GM19438 (cell line): ENCODE measurements at regions not wholly inside any gene's neighbourhood (a gene's known extent, or its start where the extent isn't known, plus 50 kb on each side); places are given as distances from the start of the nearest gene placed in this dataset.
"Not testable (repeated sequence)": the region's sequence is repeated elsewhere in the genome, so short reads cannot be mapped to it uniquely, and the experiment has no call there.

Source experiments
- ATAC-seq: cut with Tn5 transposase; IDR thresholded peaks from one replicate; pipeline ENCODE4 v1.9.1; 2021; ENCODE audit warnings: low read depth; ENCODE audit not compliant: unreplicated experiment

DNA sequence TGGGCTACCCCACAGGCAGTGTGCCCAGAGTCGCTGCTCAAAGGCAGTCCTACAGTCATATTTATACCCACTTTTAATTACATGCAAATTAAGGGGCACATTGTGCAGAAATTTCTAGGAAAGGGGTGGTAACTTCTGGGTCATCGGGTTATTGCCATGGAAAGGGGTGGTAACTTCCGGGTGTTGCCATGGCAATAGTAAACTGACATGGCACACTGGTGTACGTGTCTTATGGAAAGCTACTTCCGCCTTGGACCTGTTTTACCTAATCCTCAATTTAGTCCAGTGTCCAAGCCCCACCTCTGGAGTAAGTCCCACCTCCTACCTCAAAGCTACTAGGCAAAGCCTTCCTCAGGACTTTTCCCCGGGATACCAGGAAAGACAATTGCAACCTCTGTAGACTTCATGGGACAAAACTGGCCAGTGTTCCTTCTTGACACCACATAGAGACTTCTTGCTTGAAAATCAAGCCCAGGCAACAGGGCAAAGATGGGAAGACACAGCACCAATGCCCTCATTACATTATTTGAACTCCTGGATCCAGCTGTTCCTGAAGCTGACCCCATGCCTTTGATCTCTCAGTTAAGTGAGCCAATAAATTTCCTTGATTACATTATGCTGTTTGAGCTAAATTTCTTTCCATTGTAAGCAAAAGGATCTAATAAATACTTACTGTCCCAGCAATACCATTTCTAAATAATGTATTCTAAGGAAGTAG, 63.3 kb upstream of the AGAP1 start:
- no peak for ATAC-seq

DNA sequence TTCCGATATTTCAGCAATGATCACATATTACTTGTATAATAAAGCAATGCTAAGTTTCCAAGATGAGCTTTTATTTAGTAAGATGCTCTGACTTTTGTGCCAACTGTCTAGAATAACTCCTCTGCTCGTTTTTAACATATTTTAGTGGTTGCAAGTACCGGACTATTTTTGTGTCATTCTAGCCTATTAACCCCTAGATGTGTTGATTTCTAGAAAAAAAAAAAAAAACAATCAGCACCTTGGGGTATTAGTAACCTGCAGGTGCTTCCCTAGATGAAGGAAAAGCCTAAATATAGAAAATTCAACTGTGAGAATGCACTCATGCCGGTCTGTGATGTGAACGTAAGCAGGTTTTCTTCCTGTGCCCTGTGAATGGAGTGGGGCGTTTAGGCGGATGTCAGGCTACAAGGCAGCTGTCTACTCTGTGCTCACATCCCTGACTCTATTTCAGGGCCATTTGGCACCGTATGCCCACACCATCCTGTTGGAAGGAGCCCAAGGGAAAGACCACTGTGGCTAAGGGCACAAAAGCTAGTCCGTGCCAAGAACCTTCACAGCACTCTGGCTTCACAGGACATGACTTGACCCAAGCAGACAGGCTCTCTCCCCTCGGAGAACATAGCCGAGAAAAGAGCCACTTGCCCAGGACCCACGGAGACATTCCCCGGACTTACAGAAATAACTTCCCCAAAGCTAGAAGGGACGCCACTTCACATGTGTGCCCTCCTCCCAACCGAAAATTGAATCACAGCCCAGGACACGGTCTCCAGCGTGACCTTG, 60.9 kb upstream of the AGAP1 start:
- ATAC-seq: no peak

DNA sequence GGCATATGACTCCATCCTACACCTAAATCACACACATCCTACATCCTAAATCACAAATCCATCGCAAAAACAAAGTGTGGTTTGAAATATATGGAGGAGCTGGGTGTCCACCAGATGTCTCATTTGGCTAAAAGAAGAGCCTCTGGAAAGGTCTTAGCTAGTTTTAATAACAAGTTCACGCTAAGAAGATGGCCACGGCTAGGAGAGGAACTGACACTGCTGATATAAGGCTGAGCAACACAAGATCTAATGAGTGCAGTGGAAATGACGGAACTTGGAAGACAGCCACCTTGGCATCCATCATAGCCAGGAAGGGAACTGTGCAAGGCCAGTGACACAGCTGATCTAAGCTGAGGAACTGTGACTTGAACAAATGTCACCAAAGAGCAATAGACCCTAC, 60.0 kb upstream of the AGAP1 start:
- no peak for ATAC-seq

DNA sequence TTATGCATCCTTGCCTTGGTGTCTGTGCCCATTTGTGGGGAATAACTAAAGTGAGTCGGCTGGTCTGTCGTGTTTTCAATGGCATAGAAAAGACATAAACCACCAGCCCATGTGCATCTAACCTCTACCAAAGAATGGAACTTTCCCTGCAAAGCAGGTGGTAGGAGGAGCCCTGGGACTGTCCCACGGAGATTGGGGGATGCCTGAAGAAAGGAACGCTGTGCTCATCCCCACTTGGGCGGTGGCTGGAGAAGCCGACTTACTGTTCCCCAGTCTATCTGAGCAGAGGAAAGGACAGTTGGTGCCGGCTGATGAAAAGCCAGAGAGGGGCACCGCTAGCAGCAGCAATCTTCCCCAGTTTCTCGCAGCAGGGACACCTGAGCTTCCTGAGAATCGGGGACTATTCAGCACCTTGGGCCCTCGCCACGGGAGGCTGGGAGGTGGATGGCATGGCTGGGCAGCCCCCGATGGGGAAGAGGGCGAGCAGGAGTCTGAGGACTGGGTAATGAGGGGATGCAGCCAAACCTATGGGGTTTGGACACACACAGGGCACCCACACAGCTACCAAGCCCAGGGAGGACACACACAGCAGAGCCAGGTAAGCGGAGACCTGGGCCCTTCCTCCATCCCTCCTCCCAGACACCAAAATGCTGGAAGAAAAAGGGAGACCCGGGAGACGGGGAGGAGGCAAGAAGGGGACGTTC, 53.7 kb upstream of the AGAP1 start:
- no peak for ATAC-seq

DNA sequence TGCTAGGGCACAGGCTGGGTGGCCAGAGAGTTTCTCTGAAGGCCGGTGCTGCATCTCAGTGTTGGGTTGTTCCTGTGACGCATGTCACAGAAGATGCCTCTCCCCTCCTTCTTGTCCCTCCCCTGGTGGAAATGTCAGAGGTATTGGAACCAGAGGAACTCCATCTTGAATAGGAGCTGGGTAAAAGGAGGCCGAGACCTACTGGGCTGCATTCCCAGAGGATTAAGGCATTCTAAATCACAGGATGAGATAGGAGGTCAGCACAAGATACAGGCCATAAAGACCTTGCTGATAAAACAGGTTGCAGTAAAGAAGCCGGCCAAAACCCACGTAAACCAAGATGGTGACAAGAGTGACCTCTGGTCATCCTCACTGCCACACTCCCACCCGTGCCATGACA, 50.3 kb upstream of the AGAP1 start:
- ATAC-seq: not testable (repeated sequence)
